Osteocyte (in vitro differentiated cells): ENCODE measurements at regions not wholly inside any gene's neighbourhood (a gene's known extent, or its start where the extent isn't known, plus 50 kb on each side); places are given as distances from the start of the nearest gene placed in this dataset.

Source experiments
- DNase-seq: peaks from one replicate; pipeline ENCODE4 v3.0.0; 2021; ENCODE audit warnings: mixed read lengths; ENCODE audit not compliant: unreplicated experiment; ENCODE audit errors: extremely low spot score
- H3K27ac Mint-ChIP-seq: one replicate; pipeline ENCODE4 v1.8.0; 2021; ENCODE audit warnings: mild to moderate bottlenecking, mixed read lengths; ENCODE audit not compliant: unreplicated experiment
- H3K27me3 Mint-ChIP-seq: one replicate; pipeline ENCODE4 v1.8.0; 2021; ENCODE audit warnings: mixed read lengths; ENCODE audit not compliant: unreplicated experiment
- H3K36me3 Mint-ChIP-seq: one replicate; pipeline ENCODE4 v1.8.0; 2021; ENCODE audit warnings: mixed read lengths; ENCODE audit not compliant: unreplicated experiment
- H3K4me1 Mint-ChIP-seq: one replicate; pipeline ENCODE4 v1.8.0; 2021; ENCODE audit warnings: mixed read lengths; ENCODE audit not compliant: unreplicated experiment
- H3K4me3 Mint-ChIP-seq: one replicate; pipeline ENCODE4 v1.8.0; 2021; ENCODE audit warnings: mild to moderate bottlenecking, moderate library complexity, mixed read lengths; ENCODE audit not compliant: unreplicated experiment
- H3K9me3 Mint-ChIP-seq: one replicate; pipeline ENCODE4 v1.8.0; 2021; ENCODE audit warnings: mixed read lengths; ENCODE audit not compliant: unreplicated experiment
- TF ChIP-seq, protein P1 (sequence below): fragments of 200-600 bp; sonication (generic); IDR thresholded peaks from 2 replicates; pipeline ENCODE4 v1.5.0; 2021; ENCODE audit warnings: antibody characterized with exemption, mild to moderate bottlenecking, moderate library complexity

DNA sequence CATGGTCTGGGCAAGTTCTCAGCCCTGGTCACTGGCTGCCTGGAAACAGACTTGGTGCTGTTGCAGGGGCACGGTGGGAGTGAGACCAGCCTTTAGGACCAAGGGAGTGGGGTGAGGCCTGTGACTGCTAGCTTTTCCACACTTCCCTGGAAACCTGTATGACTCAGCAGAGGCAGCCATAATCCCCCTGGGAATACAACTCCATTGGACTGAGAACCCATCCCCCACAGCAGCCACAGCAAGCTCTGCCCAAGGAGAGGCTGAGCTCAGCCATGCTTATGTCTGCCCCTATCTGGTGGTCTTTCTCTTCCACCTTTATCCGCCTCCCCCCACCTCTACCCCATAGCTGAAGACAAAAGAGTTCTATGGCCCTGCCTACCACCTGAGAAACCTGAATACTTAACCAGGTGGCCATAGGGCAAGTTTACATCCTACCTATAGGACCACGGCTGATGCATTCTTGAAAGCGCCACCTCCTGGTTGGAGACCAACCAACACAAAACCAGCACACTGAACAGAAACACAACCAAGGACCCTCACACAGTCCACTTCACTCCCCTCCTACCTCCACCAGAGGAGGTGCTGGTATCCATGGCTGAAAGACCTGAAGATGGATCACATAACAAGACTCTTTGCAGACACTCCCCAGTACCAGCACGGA is 816.2 kb upstream of the SOX9 start:
- peaks cover 13% of the 10 kb centered on the region for H3K9me3 Mint-ChIP-seq
- no peak overlapping the region for H3K4me3 Mint-ChIP-seq
- no peak for DNase-seq
- TF ChIP-seq, protein P1, sequence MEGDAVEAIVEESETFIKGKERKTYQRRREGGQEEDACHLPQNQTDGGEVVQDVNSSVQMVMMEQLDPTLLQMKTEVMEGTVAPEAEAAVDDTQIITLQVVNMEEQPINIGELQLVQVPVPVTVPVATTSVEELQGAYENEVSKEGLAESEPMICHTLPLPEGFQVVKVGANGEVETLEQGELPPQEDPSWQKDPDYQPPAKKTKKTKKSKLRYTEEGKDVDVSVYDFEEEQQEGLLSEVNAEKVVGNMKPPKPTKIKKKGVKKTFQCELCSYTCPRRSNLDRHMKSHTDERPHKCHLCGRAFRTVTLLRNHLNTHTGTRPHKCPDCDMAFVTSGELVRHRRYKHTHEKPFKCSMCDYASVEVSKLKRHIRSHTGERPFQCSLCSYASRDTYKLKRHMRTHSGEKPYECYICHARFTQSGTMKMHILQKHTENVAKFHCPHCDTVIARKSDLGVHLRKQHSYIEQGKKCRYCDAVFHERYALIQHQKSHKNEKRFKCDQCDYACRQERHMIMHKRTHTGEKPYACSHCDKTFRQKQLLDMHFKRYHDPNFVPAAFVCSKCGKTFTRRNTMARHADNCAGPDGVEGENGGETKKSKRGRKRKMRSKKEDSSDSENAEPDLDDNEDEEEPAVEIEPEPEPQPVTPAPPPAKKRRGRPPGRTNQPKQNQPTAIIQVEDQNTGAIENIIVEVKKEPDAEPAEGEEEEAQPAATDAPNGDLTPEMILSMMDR: no peak
- peaks cover under 1% of the 10 kb centered on the region for H3K27me3 Mint-ChIP-seq
- H3K4me1 Mint-ChIP-seq: no peaks in the 10 kb centered on the region
- H3K27ac Mint-ChIP-seq: no peak overlapping the region
- H3K36me3 Mint-ChIP-seq: no peaks in the 10 kb centered on the region

- no peak overlapping the region for H3K27ac Mint-ChIP-seq
- DNase-seq: no peak
- TF ChIP-seq, protein P1: no peak
- no peaks in the 10 kb centered on the region for H3K9me3 Mint-ChIP-seq
- no peak overlapping the region for H3K4me3 Mint-ChIP-seq
- H3K27me3 Mint-ChIP-seq: peaks cover 3% of the 10 kb centered on the region
- no peaks in the 10 kb centered on the region for H3K36me3 Mint-ChIP-seq
- no peaks in the 10 kb centered on the region for H3K4me1 Mint-ChIP-seq
Observed at GRCh38 chr17:71313866-71314265, 807.0 kb upstream of the SOX9 start.

- Mint-ChIP-seq H3K27me3 (no peaks in the 10 kb centered on the region), H3K27ac (no peak overlapping the region), H3K4me1 (no peaks in the 10 kb centered on the region), H3K36me3 (no peaks in the 10 kb centered on the region), H3K9me3 (peaks cover 5% of the 10 kb centered on the region), H3K4me3 (no peak overlapping the region)
- TF ChIP-seq, protein P1: no peak
- DNase-seq: no peak
Observed at GRCh38 chr17:71315568-71315967, 805.3 kb upstream of the SOX9 start.

DNA sequence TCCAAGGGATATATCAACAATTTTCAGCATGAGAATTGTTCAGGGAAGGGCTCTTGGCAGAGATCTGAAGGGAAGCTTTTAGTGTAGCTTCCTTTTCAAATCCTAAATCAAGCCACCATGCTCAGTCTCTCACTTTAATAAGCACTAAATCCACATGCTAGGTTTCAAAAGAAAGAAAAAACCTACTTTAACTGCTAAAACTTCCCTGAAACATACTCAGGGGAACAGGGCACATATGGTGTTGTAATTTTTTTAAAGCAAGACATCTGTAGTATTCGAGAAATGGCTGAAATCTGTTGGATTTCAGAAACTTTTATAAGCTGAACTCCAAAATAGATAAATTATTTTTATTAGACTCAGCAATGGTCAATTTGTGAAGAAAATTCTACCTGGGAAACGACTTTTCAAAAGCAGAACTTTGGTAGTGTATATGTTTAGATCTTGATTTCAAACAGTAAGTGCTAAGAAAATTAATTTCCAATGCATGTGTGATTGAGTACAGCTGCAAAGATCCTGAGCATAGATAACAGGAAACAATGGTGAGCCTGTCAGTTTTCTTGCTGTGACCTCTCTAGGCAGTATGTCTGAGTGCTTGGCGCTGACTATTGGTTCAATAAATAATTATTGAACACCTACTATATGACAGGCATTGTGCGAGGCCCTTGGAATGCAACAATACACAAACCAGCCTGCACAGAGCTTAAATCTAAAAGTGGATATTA is 804.5 kb upstream of the SOX9 start:
- no peak for DNase-seq
- Mint-ChIP-seq H3K9me3 (peaks cover 5% of the 10 kb centered on the region), H3K27me3 (no peaks in the 10 kb centered on the region), H3K4me3 (no peak overlapping the region), H3K27ac (no peak overlapping the region), H3K36me3 (no peaks in the 10 kb centered on the region), H3K4me1 (no peaks in the 10 kb centered on the region)
- TF ChIP-seq, protein P1: no peak

GRCh38 chr17:71320009-71320796 is 800.6 kb upstream of the SOX9 start:
- Mint-ChIP-seq H3K27ac (no peak overlapping the region), H3K9me3 (peaks cover 5% of the 10 kb centered on the region), H3K4me1 (no peaks in the 10 kb centered on the region)

More at GRCh38 chr17:71320009-71320796, 800.6 kb upstream of the SOX9 start:
- TF ChIP-seq, protein P1: no peak
- Mint-ChIP-seq H3K36me3 (no peaks in the 10 kb centered on the region), H3K4me3 (no peak overlapping the region), H3K27me3 (no peaks in the 10 kb centered on the region)
- no peak for DNase-seq
